ENCODE measurements at regions not wholly inside any gene's neighbourhood (a gene's known extent, or its start where the extent isn't known, plus 50 kb on each side); places are given as distances from the start of the nearest gene placed in this dataset.
A peak's percentile ranks its signal among the peaks of the same experiment; 100 is the strongest.

GRCh38 chr12:24718617-24719016 is 230.3 kb downstream of the BCAT1 start:
- Histone ChIP-seq H3K9me3 (no peaks in the 10 kb centered on the region), H3K36me3 (no peaks in the 10 kb centered on the region), H3K27me3 (no peaks in the 10 kb centered on the region), H3K27ac (no peak overlapping the region), H3K4me1 (no peaks in the 10 kb centered on the region), H3K4me3 (no peak overlapping the region)
- WGBS, 2 donors = 0 to 29% methylated on average over 1 of the region's 1 CpG
- no peak for TF ChIP-seq POLR2A (IDR thresholded peaks at IDR 0.05)
- TF ChIP-seq, protein P1, sequence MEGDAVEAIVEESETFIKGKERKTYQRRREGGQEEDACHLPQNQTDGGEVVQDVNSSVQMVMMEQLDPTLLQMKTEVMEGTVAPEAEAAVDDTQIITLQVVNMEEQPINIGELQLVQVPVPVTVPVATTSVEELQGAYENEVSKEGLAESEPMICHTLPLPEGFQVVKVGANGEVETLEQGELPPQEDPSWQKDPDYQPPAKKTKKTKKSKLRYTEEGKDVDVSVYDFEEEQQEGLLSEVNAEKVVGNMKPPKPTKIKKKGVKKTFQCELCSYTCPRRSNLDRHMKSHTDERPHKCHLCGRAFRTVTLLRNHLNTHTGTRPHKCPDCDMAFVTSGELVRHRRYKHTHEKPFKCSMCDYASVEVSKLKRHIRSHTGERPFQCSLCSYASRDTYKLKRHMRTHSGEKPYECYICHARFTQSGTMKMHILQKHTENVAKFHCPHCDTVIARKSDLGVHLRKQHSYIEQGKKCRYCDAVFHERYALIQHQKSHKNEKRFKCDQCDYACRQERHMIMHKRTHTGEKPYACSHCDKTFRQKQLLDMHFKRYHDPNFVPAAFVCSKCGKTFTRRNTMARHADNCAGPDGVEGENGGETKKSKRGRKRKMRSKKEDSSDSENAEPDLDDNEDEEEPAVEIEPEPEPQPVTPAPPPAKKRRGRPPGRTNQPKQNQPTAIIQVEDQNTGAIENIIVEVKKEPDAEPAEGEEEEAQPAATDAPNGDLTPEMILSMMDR (IDR thresholded peaks at IDR 0.05) = no peak
- TF ChIP-seq EP300 (IDR thresholded peaks at IDR 0.05) = no peak
- TF ChIP-seq POLR2AphosphoS5 (IDR thresholded peaks at IDR 0.05) = no peak
- DNase-seq (no peak), ATAC-seq (ENCODE audit: low FRiP score in 2 of 2) (no peak)

DNA sequence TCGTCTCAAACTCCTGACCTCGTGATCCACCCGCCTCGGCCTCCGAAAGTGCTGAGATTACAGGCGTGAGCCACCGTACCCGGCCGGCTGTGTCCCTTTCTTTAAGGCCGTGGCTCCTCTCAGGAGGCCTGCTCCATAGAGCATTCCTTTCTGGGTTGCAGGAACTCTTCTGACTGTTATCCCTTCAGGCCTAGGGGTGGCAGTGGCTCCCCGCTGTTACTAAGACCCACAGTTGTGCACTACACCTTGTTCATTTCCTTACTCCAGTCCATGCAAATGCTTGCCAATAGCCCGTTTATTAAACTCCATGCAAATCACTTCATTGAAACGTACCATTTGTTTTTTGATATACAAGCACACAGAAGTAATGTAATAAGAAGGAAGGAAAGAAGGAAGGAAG is 234.7 kb downstream of the BCAT1 start:
- TF ChIP-seq POLR2A (IDR thresholded peaks at IDR 0.05) = no peak
- TF ChIP-seq, protein P1 (IDR thresholded peaks at IDR 0.05) = no peak
- no peak for TF ChIP-seq EP300 (IDR thresholded peaks at IDR 0.05)
- no peak for TF ChIP-seq POLR2AphosphoS5 (IDR thresholded peaks at IDR 0.05)
- 94 to 95% methylated on average over 13 of the region's 13 CpGs for WGBS, 2 donors
- H3K36me3 ChIP-seq = no peaks in the 10 kb centered on the region
- H3K27me3 ChIP-seq = no peaks in the 10 kb centered on the region
- no peak overlapping the region for H3K27ac ChIP-seq
- peak in 1 of 2 donors; percentile 15 for DNase-seq
- no peak for ATAC-seq (ENCODE audit: low FRiP score in 2 of 2)
- H3K4me3 ChIP-seq = no peak overlapping the region
- no peaks in the 10 kb centered on the region for H3K4me1 ChIP-seq
- H3K9me3 ChIP-seq = no peaks in the 10 kb centered on the region

DNA sequence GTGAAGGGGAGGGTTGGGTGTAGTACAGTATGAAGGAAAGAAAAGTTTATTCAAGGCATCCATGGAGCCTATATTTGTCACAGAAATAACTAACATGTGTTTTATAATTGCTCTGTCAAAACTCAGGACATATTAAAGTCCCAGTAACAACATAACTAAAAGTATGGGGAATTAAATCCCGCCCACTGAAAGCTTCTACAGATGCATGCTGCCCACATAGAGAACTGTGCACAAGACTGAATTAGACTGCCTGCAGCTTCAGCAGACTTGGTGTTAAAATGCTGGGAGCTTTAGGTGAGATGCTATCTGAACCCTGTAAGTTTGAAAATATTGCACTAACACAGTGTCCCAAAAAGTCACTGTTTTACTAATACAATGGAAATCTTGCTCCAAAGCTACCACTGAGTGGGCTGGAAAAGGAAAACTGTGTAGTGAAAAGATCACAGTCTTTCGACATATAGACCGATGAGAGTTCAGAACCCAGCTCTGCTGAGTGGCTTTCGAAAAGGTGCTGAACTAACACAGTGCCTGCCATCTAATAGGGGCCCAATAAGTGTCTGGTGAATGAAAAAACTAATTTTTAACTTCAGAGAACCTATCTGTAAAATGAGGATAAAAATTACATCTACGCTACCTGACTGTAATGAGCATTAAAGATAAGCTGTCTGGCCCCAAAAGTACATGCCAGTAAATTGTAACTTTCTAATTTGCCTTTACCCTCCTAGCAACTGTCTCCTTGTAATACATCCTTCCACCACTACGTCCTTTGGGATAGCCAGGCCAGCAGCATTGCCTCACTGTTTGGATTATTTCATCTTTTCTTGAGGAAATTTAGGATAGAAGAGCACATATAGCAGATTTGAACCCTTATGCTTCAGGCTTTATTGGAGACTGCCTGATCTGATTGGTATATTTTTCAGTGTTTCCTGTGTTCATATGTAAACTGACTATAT is 237.6 kb downstream of the BCAT1 start:
- TF ChIP-seq POLR2A (IDR thresholded peaks at IDR 0.05) (no peak), POLR2AphosphoS5 (IDR thresholded peaks at IDR 0.05) (no peak), EP300 (IDR thresholded peaks at IDR 0.05) (no peak)
- TF ChIP-seq, protein P1 (IDR thresholded peaks at IDR 0.05) = no peak
- 85 to 87% methylated on average over 6 of the region's 6 CpGs for WGBS, 2 donors
- ATAC-seq (ENCODE audit: low FRiP score in 2 of 2) = no peak
- Histone ChIP-seq H3K9me3 (no peaks in the 10 kb centered on the region), H3K4me3 (no peak overlapping the region), H3K36me3 (no peaks in the 10 kb centered on the region), H3K27me3 (no peaks in the 10 kb centered on the region), H3K4me1 (no peaks in the 10 kb centered on the region), H3K27ac (no peak overlapping the region)
- DNase-seq = no peak

DNA sequence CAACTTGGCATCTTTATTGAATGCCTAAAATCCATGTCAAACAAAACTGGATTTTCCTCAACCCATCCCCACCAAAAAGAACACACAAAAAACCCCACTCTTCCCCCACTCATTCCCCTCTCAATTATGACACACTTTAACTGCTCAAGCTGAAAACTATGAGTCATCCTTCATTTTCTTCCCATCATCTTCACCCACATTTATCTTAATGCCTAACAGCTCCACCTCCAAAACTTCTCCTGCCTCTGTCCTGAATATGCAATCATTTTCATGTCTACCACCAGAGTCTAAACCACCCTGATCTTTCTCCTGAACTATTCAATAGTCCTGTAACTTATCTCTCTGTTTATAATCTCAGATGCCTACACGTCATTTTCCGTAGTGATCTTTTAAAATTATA is 239.7 kb downstream of the BCAT1 start:
- 77 to 78% methylated on average over 2 of the region's 2 CpGs for WGBS, 2 donors
- no peak for ATAC-seq (ENCODE audit: low FRiP score in 2 of 2)

More for the DNA sequence above, 239.7 kb downstream of the BCAT1 start:
- Histone ChIP-seq H3K27ac (no peak overlapping the region), H3K36me3 (no peaks in the 10 kb centered on the region), H3K4me1 (peaks cover 4 to 9% (median 7%) of the 10 kb centered on the region in 4 donors), H3K4me3 (no peak overlapping the region), H3K27me3 (no peaks in the 10 kb centered on the region), H3K9me3 (no peaks in the 10 kb centered on the region)
- no peak for DNase-seq
- TF ChIP-seq, protein P1 (IDR thresholded peaks at IDR 0.05) = no peak
- TF ChIP-seq EP300 (IDR thresholded peaks at IDR 0.05) = no peak
- no peak for TF ChIP-seq POLR2AphosphoS5 (IDR thresholded peaks at IDR 0.05)
- no peak for TF ChIP-seq POLR2A (IDR thresholded peaks at IDR 0.05)

Data from upper lobe of left lung (tissue), 6 donors.